Activated CD4-positive, CD25-positive, alpha-beta regulatory T cell treated with anti-CD3 and anti-CD28 coated beads, Interleukin-2, amount 50 U/mL, for 24 hours (primary cell): ENCODE measurements at regions not wholly inside any gene's neighbourhood (a gene's known extent, or its start where the extent isn't known, plus 50 kb on each side); places are given as distances from the start of the nearest gene placed in this dataset.
"Not testable (repeated sequence)": the region's sequence is repeated elsewhere in the genome, so short reads cannot be mapped to it uniquely, and the experiment has no call there.

Experiments used
- ATAC-seq, 2 donors: fragments of 150-1000 bp; cut with Tn5 transposase; one replicate each; pipeline ENCODE4 v1.10.0; 2021; ENCODE audit warnings: mild to moderate bottlenecking in 1 of 2, moderate library complexity in 1 of 2

DNA sequence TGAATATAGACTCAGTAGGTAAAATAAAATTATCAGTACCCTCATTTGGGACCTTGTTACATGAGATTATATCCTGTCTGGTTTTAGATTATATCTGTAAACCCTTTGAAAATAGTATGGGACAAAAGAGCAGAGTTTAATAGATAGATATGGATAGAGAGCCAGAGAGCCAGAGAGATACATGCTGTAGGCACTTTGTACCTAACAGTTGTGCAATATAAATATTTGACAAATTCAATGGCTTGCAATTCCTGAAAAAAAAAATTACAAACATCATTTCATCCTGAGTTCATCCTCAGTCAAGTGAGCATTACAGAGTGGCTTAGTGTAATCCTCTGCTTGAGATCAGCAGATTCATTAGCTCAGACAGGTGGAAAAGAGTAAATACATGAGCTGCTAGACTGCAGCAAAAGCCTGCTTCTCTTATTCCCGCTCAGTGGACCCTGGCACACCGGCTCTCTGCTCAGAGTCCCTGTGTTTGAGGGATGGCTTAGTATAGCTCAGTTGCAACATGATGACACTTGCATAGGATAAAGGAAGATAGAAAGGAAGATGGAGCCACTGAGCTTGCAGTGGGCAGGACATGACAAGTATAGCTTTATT lies 931.6 kb upstream of the GOT2 start:
- no peak for ATAC-seq

DNA sequence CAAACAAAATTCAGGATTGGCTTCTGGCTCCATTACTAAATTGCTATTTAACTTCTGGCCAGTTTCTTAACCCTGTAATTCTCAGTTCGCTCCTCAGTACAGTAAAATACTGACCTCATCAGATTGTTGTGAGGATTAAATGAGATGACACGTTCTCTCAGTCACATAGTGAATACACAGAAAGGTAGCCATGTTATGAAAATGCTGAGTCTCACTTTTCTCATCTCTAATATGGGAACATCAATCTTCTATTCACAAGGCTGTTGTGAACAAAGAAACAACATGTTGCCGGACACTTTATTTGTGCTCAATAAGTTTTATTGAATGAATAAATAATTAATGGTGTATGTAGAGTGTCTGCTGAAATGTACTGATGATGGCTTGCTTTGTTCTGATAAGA lies 924.5 kb upstream of the GOT2 start:
- no peak for ATAC-seq

DNA sequence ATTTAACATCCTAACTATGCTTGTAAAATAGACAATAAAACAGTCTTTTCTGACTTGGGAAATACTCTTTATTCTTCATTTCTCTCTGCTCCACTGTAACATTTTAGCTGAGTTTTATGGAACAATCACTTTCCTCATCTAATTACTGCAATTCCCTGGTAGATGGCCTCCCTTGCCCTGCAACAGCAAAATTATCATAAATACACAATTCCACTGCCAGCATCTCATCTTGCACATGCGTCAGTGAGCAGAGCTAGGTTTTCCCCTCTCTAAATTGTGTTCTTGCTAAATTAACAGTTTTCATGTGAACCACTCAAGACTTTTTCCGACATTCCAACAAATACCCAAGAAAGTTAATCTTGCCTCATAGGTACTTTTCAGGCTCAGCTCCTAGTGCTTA lies 920.9 kb upstream of the GOT2 start:
- no peak for ATAC-seq

DNA sequence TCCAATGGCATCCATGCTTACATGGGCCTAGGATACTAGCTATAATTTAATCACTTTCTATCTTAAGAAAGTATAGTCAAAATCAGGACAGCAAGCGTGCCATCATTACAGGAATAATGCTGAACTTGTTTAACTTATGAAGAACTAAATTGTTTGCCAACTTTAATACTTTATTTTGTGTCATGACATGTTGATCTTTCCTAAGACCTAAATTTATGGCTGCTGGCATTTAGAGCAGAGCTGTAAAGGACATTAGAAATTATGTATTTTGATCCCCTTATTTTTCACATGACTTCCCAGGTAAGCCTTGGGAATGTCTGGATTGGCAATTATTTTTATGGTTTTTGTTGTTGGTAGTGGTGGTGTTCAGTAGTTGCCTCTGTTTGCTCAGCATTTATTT lies 920.3 kb upstream of the GOT2 start:
- no peak for ATAC-seq

DNA sequence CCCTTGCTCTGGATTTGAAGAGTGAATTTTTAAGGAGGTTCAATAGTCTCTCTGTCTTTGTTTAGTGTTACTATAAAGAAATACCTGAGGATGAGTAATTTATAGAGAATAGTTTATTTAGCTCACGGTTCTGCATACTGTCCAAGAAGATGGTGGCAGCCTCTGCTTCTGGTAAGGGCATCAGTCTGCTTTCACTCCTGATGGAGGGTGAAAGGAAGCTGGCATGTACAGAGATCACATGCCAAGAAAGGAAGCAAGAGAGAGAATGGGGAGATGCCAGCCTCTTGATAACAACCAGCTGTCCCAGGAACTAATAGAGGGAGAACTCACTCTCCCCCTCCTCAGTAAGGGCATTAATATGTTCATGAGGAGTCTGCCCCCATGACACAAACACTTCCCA lies 917.5 kb upstream of the GOT2 start:
- ATAC-seq, result no peak

DNA sequence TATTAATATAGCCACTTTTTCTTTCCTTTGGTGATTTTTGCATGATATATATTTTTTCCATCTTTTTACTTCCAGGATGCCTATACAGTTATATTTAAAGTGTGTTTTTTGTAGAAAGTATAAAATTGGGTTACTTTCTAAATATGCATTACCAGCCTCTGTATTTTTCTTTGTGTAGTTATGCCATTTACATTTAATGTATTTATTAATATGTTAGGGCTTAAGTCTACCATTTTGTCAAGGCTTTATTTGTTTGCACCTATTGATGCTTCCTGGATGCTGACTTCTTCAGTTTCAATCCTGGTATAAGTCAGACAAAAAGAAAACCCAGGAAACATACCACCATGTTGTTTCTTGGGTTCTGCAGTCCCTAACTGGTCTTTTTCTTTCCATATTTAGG lies 911.1 kb upstream of the GOT2 start:
- ATAC-seq, result no peak

DNA sequence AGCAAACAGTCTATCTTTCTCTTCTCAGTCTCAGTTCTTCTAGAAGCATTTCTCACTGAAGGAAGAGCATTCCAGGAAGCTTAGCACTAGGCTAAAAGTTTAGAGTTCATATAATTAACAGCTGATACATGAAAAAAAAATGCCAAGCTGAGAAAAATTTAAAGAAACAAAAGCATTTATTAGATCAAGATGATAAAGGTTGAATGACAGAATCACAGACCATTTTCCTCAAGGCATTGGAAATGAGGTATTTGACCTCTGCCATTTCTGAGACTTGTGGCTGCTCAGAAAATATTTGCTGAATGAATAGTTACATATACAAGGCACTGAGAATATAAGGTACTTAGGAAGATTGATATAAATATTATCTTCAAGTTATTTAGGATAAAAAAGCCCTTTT lies 901.6 kb upstream of the GOT2 start:
- ATAC-seq, result no peak

DNA sequence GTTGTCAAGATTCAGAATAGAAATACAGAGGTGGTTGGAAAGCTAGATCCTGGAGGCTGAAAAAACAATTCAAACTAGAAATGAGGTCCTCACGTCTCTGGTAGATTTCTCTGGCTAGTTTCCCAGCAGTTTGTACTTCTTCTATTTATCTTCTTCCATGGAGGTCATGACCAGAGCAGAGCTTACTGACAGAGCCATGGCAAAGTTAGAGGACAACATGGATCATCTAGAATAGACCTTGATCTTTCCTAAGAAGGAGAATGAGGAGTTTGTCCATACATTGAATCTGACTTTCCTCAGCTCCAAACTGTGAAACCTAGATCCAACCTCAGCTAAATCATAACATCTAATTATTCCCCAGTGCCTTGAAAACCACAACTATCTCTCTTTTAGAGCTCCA lies 900.8 kb upstream of the GOT2 start:
- ATAC-seq, result no peak

DNA sequence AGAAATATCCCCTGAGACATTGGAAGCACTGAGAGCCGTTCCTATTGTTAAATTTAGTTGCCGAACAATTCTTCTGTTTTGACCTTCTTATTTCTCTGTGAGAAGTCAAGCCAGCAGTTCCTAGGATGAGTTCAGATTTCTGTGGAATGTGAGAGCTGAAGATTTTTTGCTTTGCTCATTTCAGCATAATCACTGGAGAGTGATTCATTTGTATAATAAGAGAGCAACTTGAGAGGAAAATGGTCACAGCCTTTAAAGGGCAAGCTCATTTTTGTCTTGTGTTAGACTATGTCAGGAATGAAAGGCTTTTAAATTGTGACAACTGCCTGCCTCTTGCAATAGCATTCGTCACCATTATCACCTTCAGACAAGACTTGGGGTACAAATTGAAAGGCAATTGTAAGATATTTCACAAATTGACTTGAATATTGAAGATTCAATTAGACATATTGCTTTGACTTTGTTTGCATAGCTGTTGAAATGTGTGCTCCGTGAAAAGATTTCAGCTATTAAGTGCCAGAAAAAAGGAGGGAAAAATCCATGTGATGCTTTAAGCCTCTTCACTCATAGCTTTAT lies 900.0 kb upstream of the GOT2 start:
- ATAC-seq, result no peak

DNA sequence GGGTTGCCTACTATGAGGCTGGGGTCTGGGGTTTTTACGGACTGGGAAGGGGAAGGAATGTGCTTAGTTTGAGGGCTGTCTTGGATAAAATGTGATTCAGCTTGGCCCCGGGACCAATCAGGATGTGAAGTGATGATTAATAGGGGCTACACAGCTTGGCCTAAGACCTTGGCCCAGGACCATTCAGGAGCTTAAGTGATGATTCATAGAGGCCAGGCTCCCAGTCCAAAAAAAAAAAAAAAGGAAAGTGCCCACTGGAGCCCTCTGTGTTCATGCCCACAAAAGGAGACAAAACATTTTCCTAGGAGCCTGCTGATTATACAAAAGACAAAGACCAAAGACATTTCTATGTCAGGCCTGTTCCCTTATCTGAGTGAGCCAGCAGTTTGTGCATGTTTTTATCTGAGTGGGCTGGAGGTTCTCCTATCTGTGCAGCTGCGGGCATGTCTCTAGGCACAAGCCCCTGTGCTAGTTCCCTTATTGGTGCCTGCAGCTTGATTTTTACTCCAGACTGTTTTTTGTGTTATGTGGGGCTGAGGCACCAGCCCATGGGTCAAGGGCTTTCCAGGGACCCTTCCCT lies 898.2 kb upstream of the GOT2 start:
- no peak for ATAC-seq

DNA sequence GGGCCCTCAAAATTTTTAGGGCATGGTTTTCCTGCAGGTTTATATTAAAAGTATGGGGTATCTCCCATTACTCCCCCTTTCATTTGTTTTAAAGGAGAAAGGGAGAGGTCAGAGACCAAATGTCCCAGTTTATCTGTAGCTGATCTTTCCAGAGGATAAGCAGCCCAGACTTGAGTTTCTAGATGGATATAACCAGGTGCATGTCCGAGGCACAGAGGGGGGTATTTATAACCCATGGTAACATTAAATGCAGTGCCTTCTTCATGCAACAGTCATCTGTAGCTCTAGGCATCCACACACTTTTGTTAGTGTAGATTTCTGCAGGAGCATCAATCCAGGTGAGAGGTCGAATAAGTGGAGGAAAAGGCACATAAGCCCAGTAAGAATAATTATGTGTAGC lies 890.3 kb upstream of the GOT2 start:
- not testable (repeated sequence) for ATAC-seq

DNA sequence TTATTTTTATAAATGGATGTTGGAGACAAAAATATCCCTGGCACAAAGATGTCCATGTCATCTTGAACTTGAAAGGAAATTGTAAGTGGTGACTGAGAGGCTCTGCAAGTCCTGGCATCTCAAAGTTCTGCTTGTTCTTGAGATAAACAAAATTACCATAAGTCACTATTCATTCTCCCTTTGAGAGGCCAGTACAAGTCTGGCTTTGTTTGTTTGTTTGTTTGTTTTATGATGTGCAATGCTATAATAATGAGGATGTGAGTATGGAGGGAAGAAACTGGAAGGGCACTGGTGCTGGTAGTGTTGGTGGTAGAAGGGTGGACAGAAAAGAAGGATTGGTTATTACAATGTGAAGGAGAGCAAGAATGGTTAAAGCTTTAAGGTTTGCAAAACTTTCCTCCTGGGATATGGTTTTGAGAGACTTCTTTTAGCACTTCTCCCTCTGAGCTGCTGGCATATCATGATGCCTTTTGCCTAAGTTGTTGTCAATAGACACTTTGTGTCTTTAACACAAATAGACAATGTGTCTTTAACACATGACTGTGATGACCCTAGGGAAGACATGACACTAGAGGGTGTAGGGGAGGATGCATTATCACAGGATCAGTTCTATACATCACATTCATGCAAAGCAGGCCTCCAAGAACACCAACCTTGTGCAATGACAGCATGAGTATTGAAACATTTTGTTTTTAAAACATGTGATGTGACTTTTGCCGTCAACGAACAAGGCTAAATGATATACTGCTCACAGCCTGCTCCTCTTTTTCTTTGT lies 880.5 kb upstream of the GOT2 start:
- no peak for ATAC-seq

DNA sequence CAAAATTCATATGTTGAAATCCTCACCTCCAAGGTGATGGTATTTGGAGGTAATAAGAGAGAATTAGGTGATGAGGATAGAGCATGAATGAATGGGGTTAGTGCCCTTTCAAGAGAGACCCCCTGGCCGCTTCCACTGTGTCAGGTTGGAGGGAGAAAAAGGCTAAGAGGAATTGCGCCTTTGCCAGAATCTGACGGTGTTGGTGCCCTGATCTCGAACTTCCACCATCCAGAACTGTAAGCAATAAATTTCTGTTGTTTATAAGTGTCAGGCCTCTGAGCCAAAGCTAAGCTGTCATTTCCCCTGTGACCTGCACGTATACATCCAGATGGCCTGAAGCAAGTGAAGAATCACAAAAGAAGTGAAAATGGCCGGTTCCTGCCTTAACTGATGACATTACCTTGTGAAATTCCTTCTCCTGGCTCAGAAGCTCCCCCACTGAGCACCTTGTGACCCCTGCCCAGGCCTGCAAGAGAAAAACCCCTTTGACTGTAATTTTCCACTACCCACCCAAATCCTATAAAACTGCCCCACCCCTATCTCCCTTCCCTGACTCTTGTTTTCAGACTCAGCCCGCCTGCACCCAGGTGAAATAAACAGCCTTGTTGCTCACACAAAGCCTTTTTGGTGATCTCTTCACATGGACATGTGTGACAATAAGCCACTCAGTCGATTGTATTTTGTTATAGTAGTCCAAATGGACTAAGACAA lies 878.9 kb upstream of the GOT2 start:
- not testable (repeated sequence) for ATAC-seq

DNA sequence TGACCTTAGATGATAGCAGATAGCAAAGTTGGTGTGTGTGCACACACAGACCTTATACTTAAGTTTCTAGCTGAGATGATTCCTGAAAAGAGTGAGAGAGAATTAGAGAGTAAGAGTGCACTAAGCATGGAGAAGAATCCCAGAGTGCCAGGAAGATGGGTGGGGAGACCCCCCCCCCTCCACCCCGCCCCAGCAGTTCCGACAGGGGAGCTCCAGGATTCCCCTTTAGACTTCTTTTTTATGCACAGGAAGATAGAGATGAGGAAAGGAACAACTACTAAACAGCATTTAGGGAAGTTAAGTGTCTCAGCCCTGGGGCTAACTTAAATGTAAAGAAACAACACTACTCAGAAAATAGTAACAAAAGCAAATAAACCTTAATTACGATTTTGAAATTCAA lies 878.0 kb upstream of the GOT2 start:
- no peak for ATAC-seq

DNA sequence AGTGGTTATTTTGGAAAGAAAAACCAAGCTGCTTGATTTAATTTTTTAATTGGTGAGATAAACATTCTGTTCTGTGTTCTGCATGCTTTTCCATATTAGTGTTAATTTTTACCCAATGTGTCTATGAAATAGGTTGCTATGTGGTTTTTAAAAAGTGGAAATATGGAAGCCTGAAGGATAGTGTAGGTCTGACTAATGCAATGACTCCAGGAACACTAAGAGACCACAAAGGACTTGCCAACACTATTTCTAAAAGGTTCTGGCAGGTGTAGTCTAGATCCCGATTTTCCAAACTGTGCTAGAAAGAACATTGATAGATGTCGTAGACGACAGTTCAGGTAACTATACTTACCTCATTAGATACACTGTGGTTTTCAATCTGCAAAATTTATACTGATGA lies 877.4 kb upstream of the GOT2 start:
- ATAC-seq, result no peak

DNA sequence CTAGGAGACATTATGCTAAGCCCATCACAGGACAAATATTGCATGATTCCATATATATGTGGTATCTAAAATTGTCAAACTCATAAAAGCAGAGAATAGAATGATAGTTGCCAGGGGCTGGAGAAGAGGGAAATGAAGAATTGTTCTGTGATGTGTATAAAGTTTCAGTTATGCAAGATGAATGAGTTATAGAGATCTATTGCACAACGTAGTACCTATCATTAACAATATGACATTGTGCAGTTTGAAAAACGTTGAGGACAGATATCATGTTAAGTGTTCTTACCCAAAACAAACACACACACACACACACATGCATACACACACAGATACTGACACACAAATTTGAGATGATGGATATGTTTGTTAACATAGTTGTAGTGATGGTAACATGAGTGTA lies 871.6 kb upstream of the GOT2 start:
- no peak for ATAC-seq

DNA sequence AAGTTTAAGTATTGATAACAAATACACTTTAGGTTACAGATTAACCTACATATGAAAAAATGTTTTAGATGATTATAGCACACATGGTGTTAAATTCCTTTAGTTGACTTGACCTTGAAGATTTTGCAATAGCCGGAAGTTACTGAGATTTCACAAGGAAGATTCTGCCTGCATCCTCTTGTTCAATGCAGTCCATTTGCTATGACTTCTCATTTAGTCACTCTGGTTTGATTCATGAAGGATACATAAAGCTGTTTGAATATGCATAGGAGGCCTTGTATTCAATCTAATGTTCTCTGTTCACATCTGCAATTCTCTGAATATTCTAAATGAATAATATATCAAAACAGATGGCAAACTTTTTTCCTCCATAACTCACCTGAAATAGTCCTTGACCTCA lies 870.2 kb upstream of the GOT2 start:
- no peak for ATAC-seq

DNA sequence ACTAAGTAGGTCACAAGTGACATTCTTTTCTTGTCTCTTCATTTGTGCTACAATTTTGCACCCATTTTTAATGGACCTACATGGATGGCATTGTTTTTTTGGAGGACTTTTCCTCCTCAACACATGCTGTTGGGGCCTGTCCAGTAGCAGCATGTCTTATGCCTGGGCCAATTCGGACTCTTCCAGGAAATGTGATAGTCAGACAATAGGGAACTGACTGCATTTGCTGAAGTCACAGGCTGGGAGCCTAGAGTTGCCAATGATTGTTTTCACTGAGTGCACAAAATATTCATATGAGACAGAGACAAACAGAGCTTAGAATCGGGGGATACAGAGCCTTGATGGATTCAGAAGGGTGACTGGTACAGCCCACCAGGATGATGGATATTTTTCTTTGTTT lies 867.3 kb upstream of the GOT2 start:
- no peak for ATAC-seq

DNA sequence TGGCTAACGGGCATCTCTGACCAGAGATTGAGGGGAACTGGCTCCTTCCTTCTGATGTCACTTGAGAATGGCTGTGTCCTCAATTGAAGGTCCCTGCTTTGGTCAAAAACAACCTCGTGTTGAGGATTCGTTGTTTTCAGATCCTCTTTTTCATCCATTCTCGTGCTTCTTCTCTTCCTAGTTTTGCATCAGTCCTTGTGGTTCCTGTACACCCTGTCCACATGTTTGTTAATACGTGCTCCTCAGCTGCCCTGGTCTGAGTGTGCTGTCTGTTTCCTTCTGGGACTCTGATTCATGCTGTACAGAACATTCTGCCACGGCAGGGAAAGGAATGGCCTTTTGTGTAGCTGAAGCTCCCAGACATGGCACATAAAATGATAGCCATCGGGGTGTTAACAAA lies 863.2 kb upstream of the GOT2 start:
- no peak for ATAC-seq

DNA sequence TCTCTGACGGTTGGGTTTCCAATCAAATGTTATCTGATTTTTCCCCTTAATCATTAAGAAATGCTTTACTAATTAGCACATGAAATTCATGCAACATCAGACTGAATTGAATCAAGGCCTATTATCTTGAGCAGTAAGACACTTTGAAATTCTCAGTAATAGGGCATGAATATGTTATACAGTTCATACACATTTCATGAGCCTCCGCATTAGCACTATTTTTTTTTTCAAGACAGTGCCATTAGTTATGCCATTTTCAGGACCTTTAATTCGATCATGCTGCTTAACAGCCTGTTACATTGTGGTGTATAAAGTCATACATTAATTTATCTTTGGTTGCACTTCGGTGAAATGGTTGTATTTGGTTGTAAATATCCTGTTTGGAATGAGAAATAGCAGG lies 862.6 kb upstream of the GOT2 start:
- ATAC-seq, result no peak

DNA sequence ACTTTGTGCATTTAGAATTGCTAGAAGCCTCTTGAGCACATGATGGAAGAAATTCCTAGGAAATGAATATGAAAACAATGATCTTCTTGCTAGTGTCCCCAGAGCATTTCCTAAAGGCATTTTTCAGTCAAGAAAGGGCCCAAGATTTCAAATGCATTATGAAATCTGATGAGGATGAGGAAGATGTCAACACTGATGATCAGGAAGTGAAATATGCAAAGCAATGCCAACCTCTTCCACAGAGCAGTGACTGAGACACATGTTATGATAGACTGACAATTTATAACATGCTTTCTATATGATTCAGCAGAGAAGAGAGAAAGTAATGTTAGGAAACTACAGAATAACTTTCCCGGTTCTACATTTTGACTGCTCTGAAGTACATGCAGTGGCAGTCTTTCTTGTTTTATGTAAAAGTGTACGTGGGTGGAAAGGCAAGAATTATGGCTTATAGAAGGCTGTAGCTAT lies 859.1 kb upstream of the GOT2 start:
- ATAC-seq, result no peak

DNA sequence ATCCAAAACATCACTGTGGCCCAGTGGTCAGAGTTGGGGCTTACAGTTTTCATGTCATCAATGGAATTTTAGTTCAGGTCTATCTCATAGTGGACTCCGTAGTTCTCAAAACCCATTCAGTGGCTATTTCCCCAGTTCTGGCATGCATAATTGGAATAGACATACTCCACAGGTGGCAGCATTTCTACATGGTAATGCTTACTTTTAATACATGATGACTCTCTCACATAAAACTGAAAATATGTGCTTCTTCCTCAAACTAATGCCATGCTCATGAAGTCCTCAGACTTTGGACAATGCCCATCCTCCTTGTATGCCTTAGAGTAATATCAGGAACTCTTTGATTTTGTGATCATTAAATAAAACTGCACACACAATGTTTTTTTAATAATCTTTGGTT lies 857.4 kb upstream of the GOT2 start:
- no peak for ATAC-seq

DNA sequence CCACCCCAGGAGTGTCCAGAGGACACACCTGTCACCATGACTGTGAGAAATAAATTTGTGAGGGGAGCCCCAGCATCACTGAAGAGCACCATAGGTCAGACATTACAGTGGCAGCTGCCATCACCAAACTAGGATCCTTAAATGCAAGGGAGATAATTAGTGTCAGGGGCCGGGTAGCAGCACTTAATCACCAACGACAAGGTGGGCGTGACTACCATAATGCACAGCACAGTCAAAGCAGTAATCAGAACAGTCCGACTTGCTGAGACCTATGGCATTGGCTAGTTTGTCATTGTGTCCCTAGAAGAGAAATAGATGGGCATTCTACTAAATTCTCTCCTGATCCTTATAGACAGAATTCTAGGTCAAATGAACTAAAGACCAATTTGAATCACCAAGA lies 856.7 kb upstream of the GOT2 start:
- ATAC-seq, result no peak
